Nephron (organoid): ENCODE measurements at regions not wholly inside any gene's neighbourhood (a gene's known extent, or its start where the extent isn't known, plus 50 kb on each side); places are given as distances from the start of the nearest gene placed in this dataset.

ENCODE experiments used
- H3K27ac Mint-ChIP-seq, 3 experiments: 2 replicates each; pipeline ENCODE4 v1.8.0; 2020; ENCODE audit warnings: mixed read lengths in 3 of 3, mild to moderate bottlenecking in 2 of 3, moderate library complexity in 1 of 3
- H3K27me3 Mint-ChIP-seq: 2 replicates; pipeline ENCODE4 v1.8.0; 2021; ENCODE audit warnings: low read depth, mild to moderate bottlenecking, moderate library complexity, mixed read lengths
- H3K36me3 Mint-ChIP-seq: 2 replicates; pipeline ENCODE4 v1.8.0; 2020; ENCODE audit warnings: low read depth, mixed read lengths
- H3K4me1 Mint-ChIP-seq: 2 replicates; pipeline ENCODE4 v1.8.0; 2020; ENCODE audit warnings: mixed read lengths
- H3K4me3 Mint-ChIP-seq, 3 experiments: 2 replicates each; pipeline ENCODE4 v1.8.0; 2020; ENCODE audit warnings: mild to moderate bottlenecking in 3 of 3, mixed read lengths in 3 of 3, moderate library complexity in 2 of 3
- H3K9me3 Mint-ChIP-seq: 2 replicates; pipeline ENCODE4 v1.8.0; 2020; ENCODE audit warnings: mixed read lengths
- TF ChIP-seq, protein P1 (sequence below), 3 experiments: fragments of 200-600 bp; sonication (generic); IDR thresholded peaks; one replicate each; pipeline ENCODE4 v1.5.0; 2021; ENCODE audit warnings: antibody characterized with exemption in 3 of 3; ENCODE audit not compliant: unreplicated experiment in 3 of 3

DNA sequence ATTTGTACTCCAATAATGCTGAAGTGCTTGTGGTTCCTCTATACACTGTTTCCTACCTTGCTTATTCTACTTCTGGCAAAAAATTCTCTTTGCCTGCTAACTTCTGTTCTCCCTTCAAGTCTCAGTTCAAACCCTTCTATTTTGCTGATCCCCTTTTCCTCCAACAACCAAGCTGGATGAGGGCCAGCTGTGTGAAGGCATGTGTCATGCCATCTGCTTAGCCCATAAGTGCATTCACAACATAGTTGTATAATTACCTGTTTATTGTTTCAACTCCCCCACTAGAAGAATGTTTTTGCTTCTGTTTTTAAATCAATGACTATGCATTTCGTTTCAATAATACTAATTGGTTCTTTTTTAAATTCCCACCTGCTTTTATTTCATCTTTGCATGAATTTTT lies 1951.4 kb upstream of the WWC1 start:
- H3K36me3 Mint-ChIP-seq = no peaks in the 10 kb centered on the region
- TF ChIP-seq, protein P1, sequence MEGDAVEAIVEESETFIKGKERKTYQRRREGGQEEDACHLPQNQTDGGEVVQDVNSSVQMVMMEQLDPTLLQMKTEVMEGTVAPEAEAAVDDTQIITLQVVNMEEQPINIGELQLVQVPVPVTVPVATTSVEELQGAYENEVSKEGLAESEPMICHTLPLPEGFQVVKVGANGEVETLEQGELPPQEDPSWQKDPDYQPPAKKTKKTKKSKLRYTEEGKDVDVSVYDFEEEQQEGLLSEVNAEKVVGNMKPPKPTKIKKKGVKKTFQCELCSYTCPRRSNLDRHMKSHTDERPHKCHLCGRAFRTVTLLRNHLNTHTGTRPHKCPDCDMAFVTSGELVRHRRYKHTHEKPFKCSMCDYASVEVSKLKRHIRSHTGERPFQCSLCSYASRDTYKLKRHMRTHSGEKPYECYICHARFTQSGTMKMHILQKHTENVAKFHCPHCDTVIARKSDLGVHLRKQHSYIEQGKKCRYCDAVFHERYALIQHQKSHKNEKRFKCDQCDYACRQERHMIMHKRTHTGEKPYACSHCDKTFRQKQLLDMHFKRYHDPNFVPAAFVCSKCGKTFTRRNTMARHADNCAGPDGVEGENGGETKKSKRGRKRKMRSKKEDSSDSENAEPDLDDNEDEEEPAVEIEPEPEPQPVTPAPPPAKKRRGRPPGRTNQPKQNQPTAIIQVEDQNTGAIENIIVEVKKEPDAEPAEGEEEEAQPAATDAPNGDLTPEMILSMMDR (IDR thresholded peaks at IDR 0.05; ENCODE audit: unreplicated experiment in 3 of 3) = no peak
- H3K9me3 Mint-ChIP-seq = peaks cover 3% of the 10 kb centered on the region
- H3K4me3 Mint-ChIP-seq = no peak overlapping the region
- peak overlapping the region in 2 of 3 experiments; percentile 23 to 85 for H3K27ac Mint-ChIP-seq
- H3K4me1 Mint-ChIP-seq = peaks cover 3% of the 10 kb centered on the region
- no peaks in the 10 kb centered on the region for H3K27me3 Mint-ChIP-seq

DNA sequence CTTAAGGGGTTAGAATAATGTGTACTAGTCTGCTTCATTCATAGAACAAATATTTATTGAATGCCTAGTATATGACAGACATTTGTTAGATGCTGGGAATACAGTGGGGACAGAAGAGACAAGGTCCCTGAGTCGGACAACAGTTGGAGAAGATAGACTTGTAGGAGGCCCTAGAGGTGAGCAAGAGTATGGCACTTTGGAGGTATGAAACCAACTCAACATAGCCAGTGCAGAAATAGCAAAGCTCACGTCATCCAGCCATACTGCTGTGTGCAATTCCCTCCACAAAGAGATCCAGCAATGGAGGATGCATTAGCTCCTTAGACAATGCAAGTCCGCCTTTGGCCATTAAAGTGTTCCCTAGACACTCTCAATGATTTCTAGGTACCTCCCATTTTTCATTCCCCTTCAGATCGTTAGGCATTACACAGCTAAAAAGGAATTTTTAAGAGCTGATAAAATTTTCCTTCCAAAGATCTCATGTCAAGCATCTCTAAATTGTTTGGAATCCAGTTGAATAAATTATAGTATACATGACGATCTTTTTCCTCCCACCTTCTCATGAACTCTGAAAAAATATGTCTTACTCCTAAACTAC lies 1949.6 kb upstream of the WWC1 start:
- Mint-ChIP-seq H3K9me3 (no peaks in the 10 kb centered on the region), H3K27me3 (no peaks in the 10 kb centered on the region), H3K36me3 (no peaks in the 10 kb centered on the region), H3K4me3 (no peak overlapping the region), H3K27ac (no peak overlapping the region), H3K4me1 (peaks cover 21% of the 10 kb centered on the region)
- TF ChIP-seq, protein P1 (IDR thresholded peaks at IDR 0.05; ENCODE audit: unreplicated experiment in 3 of 3) = peak in 1 of 3 experiments; percentile 26

DNA sequence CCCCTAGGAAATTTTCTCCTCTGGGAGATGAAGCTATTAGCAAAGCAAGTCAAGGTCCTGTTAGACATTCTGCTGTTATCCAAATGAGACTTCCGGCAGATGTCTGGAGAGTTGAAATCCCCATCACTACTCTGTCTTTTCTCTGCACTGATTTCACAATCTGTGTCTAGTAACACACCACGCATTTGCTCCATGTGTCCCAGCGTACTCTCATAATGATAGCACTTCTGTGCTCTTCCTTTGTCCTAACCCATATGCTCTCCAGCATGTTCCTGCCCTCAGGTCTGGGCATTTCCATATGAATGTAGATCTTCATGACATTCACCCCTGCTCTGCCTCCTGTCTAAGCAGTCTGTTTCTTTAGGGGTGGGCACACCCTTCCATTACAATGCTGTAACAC lies 1949.0 kb upstream of the WWC1 start:
- H3K36me3 Mint-ChIP-seq = no peaks in the 10 kb centered on the region
- peaks cover 27% of the 10 kb centered on the region for H3K4me1 Mint-ChIP-seq
- TF ChIP-seq, protein P1 (IDR thresholded peaks at IDR 0.05; ENCODE audit: unreplicated experiment in 3 of 3) = no peak
- no peaks in the 10 kb centered on the region for H3K9me3 Mint-ChIP-seq
- no peak overlapping the region for H3K4me3 Mint-ChIP-seq
- H3K27me3 Mint-ChIP-seq = no peaks in the 10 kb centered on the region
- no peak overlapping the region for H3K27ac Mint-ChIP-seq

DNA sequence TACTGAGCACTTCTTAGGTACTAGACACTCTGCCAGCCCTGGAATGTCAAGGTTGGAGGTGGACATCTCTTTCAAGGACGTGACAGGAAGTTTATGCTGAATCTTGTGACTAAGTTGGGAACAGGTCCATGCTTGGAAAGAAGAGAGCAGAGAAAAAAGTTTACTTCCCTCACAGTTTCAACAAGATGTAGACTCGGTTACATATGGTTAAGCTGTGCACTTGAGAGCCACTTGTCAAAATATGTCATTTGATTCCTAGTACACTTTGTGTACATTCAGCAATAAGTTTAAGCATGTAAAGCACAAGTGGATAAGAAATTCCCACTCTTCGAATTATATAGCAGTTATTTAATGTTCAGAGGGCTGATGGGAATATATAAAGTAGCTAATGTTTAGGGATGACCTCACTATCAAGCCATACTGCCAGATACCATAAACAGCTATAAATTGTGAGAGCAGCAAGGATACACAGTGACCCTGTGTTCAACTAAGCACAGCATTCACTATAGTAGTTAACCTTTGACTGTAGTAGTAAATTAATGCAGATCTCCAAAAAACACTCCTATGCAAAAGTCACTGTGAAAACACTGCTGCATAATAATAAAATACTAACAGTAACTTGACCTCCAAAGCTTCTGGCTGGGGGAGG lies 1944.6 kb upstream of the WWC1 start:
- Mint-ChIP-seq H3K36me3 (no peaks in the 10 kb centered on the region), H3K4me3 (peak overlapping the region in 2 of 3 experiments; percentile 33 to 46), H3K27me3 (no peaks in the 10 kb centered on the region), H3K4me1 (peaks cover 50% of the 10 kb centered on the region), H3K27ac (peak overlapping the region; percentile 70 to 84 (median 83)), H3K9me3 (no peaks in the 10 kb centered on the region)
- TF ChIP-seq, protein P1 (IDR thresholded peaks at IDR 0.05; ENCODE audit: unreplicated experiment in 3 of 3) = no peak

DNA sequence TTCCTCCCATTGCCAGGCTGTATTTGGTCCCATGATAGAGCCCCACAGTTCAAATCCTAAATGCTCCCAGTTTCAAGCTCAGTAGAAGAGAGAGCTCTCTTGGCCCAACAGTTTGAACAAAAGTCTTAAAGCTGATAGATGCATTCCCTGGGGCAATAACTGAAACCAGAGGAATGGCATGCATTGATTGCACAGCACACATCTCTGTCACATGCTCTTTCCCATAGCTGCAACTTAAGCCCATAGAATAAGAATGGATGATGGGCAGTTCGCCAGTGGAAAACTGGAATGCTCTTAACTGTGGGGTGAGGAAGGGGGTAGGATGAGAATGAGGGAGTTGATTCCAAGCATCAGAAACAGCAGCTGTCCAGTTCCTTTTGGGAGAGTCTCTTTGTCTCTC lies 1942.4 kb upstream of the WWC1 start:
- peak overlapping the region in 2 of 3 experiments; percentile 12 to 17 for H3K27ac Mint-ChIP-seq
- H3K27me3 Mint-ChIP-seq = no peaks in the 10 kb centered on the region
- TF ChIP-seq, protein P1 (IDR thresholded peaks at IDR 0.05; ENCODE audit: unreplicated experiment in 3 of 3) = no peak
- H3K4me1 Mint-ChIP-seq = peaks cover 50% of the 10 kb centered on the region
- no peak overlapping the region for H3K4me3 Mint-ChIP-seq
- no peaks in the 10 kb centered on the region for H3K9me3 Mint-ChIP-seq
- H3K36me3 Mint-ChIP-seq = no peaks in the 10 kb centered on the region

DNA sequence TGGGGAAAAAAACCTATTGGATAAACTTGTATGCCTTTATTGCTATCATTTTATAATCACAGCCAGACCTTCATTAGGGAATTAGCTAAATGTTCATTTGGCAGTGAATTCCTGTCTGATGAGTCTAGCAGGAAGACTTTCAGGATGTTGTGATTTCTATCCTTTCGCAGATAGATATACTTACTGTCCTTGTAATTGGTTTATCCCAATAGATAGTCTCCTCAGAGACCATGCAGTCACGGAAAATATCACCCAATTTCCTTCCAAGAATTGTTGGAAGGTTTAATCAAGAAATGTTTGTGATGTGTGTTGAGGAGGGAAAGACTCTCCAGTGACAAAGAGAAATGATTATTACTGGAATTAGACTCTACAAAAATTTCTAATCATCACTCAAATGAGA lies 1937.9 kb upstream of the WWC1 start:
- H3K4me3 Mint-ChIP-seq = no peak overlapping the region
- no peaks in the 10 kb centered on the region for H3K27me3 Mint-ChIP-seq
- peaks cover 2% of the 10 kb centered on the region for H3K9me3 Mint-ChIP-seq
- H3K36me3 Mint-ChIP-seq = peaks cover 5% of the 10 kb centered on the region
- no peak overlapping the region for H3K27ac Mint-ChIP-seq
- H3K4me1 Mint-ChIP-seq = peaks cover 16% of the 10 kb centered on the region
- TF ChIP-seq, protein P1 (IDR thresholded peaks at IDR 0.05; ENCODE audit: unreplicated experiment in 3 of 3) = no peak
